CD4-positive, CD25-positive, alpha-beta regulatory T cell (primary cell): ENCODE measurements at regions not wholly inside any gene's neighbourhood (a gene's known extent, or its start where the extent isn't known, plus 50 kb on each side); places are given as distances from the start of the nearest gene placed in this dataset.

Source experiments
- ATAC-seq, 2 donors: fragments of 150-1000 bp; cut with Tn5 transposase; one replicate each; pipeline ENCODE4 v1.10.0; 2021; ENCODE audit warnings: low read depth in 2 of 2, moderate number of reproducible peaks in 2 of 2, moderate library complexity in 1 of 2
- DNase-seq, 3 donors: peaks; one replicate each; pipeline versions ENCODE4 v3.0.0 to v3.0.0-alpha.2; 2012 to 2022; ENCODE audit warnings: mixed read lengths in 1 of 3
- H3K27ac ChIP-seq: one replicate; pipeline ENCODE4 v1.7.0; 2013; ENCODE audit warnings: mild to moderate bottlenecking, low read length; ENCODE audit not compliant: insufficient read depth, poor library complexity, severe bottlenecking
- H3K27me3 ChIP-seq: one replicate; pipeline ENCODE4 v1.7.0; 2013; ENCODE audit warnings: low read length; ENCODE audit not compliant: control insufficient read depth, insufficient read depth
- H3K36me3 ChIP-seq: one replicate; pipeline ENCODE4 v1.7.0; 2013; ENCODE audit warnings: mild to moderate bottlenecking, low read length, moderate library complexity; ENCODE audit not compliant: control insufficient read depth, insufficient read depth
- H3K4me1 ChIP-seq: 2 replicates; pipeline ENCODE4 v1.7.0; 2013; ENCODE audit warnings: mild to moderate bottlenecking, low read length; ENCODE audit not compliant: insufficient read depth, control insufficient read depth, poor library complexity, severe bottlenecking
- H3K4me3 ChIP-seq: one replicate; pipeline ENCODE4 v1.7.0; 2013; ENCODE audit warnings: low read depth, mild to moderate bottlenecking, low read length, moderate library complexity
- H3K9me3 ChIP-seq, 2 experiments: 1 replicate in 1 of 2; 2 replicates in 1 of 2; pipeline ENCODE4 v1.7.0; 2013; ENCODE audit warnings: low read length in 2 of 2, mild to moderate bottlenecking in 1 of 2, moderate library complexity in 1 of 2; ENCODE audit not compliant: control insufficient read depth in 2 of 2
- H3K27ac Mint-ChIP-seq, 3 donors: one replicate each; pipeline ENCODE4 v1.8.0; 2020 to 2022; ENCODE audit warnings: mild to moderate bottlenecking in 3 of 3, mixed read lengths in 3 of 3, moderate library complexity in 2 of 3
- H3K27me3 Mint-ChIP-seq: one replicate; pipeline ENCODE4 v1.8.0; 2022; ENCODE audit warnings: mild to moderate bottlenecking, mixed read lengths
- H3K36me3 Mint-ChIP-seq: one replicate; pipeline ENCODE4 v1.8.0; 2020; ENCODE audit warnings: mixed read lengths
- H3K4me1 Mint-ChIP-seq, 4 donors: one replicate each; pipeline ENCODE4 v1.8.0; 2020 to 2022; ENCODE audit warnings: mixed read lengths in 4 of 4, mild to moderate bottlenecking in 1 of 4
- H3K4me3 Mint-ChIP-seq, 4 donors: one replicate each; pipeline ENCODE4 v1.8.0; 2020 to 2022; ENCODE audit warnings: mild to moderate bottlenecking in 4 of 4, mixed read lengths in 4 of 4, moderate library complexity in 3 of 4
- H3K9me3 Mint-ChIP-seq, 7 donors: one replicate each; pipeline ENCODE4 v1.8.0; 2020 to 2022; ENCODE audit warnings: mixed read lengths in 7 of 7, mild to moderate bottlenecking in 3 of 7, moderate library complexity in 2 of 7

DNA sequence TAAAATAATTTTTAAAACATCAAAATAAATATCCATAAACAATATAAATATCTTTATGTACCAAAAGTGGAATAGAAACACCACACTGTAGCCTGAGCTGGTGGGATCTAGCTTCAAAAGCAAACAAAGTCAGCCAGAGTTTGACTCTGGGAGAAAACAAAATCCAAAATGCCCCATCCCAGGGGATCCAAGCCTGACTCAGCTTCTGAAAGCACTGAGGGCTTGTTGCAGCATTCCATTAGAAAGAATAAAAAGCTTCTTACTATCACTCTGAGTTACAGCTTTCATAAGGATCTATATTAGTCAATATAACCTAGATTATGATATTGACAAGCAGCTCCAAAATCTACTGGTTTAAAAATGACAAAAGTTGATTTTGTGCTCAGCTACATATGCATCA, 149.7 kb upstream of the ANKRD50 start:
- H3K9me3 ChIP-seq, result peaks cover 0 to 6% of the 10 kb centered on the region in 2 experiments
- H3K27ac ChIP-seq, result no peak overlapping the region
- Mint-ChIP-seq H3K27ac (no peak overlapping the region), H3K4me3 (no peak overlapping the region), H3K9me3 (peaks cover 0 to 15% (median 5%) of the 10 kb centered on the region in 7 donors), H3K27me3 (no peaks in the 10 kb centered on the region), H3K4me1 (no peaks in the 10 kb centered on the region), H3K36me3 (no peaks in the 10 kb centered on the region)
- no peaks in the 10 kb centered on the region for H3K36me3 ChIP-seq
- H3K4me3 ChIP-seq, result no peak overlapping the region
- DNase-seq (no peak), ATAC-seq (no peak)
- no peaks in the 10 kb centered on the region for H3K4me1 ChIP-seq
- no peaks in the 10 kb centered on the region for H3K27me3 ChIP-seq

GRCh38 chr4:124861761-124862160, 149.2 kb upstream of the ANKRD50 start:
- Mint-ChIP-seq H3K9me3 (peaks cover 0 to 15% (median 5%) of the 10 kb centered on the region in 7 donors), H3K27ac (no peak overlapping the region), H3K4me1 (no peaks in the 10 kb centered on the region), H3K27me3 (no peaks in the 10 kb centered on the region), H3K36me3 (no peaks in the 10 kb centered on the region), H3K4me3 (no peak overlapping the region)
- no peak overlapping the region for H3K27ac ChIP-seq
- no peaks in the 10 kb centered on the region for H3K36me3 ChIP-seq
- H3K4me3 ChIP-seq, result no peak overlapping the region
- no peaks in the 10 kb centered on the region for H3K4me1 ChIP-seq
- ATAC-seq (no peak), DNase-seq (no peak)
- H3K27me3 ChIP-seq, result no peaks in the 10 kb centered on the region
- peaks cover 0 to 6% of the 10 kb centered on the region in 2 experiments for H3K9me3 ChIP-seq

GRCh38 chr4:124854968-124855367, 142.4 kb upstream of the ANKRD50 start:
- H3K9me3 Mint-ChIP-seq, result peaks cover 0 to 20% (median 5%) of the 10 kb centered on the region in 7 donors
- ATAC-seq, result no peak
- H3K36me3 ChIP-seq, result no peaks in the 10 kb centered on the region

DNA sequence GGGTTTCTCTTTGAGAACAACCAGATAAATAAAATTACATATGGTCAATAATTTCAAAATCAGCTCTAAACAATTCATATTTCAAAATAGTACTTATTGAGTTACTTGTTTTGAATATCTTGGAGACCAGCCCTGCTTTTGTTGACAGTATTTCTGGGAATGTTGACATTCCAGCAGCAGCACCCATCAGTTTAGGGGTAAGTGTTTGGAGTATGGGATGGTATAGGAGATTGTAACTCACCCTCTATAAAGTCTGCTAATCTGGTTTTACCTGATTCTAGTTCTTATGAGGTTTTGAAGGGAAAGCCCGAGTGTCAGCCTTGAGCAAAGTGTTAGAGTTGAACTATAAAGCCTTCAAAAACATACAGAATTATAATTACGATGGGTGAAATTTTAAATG, 139.2 kb upstream of the ANKRD50 start:
- no peaks in the 10 kb centered on the region for H3K4me1 Mint-ChIP-seq
- Histone ChIP-seq H3K36me3 (no peaks in the 10 kb centered on the region), H3K27ac (no peak overlapping the region), H3K4me3 (no peak overlapping the region), H3K9me3 (no peaks in the 10 kb centered on the region), H3K27me3 (no peaks in the 10 kb centered on the region), H3K4me1 (no peaks in the 10 kb centered on the region)
- H3K36me3 Mint-ChIP-seq, result no peaks in the 10 kb centered on the region
- no peak overlapping the region for H3K4me3 Mint-ChIP-seq
- no peak overlapping the region for H3K27ac Mint-ChIP-seq
- DNase-seq, result no peak
- no peaks in the 10 kb centered on the region for H3K27me3 Mint-ChIP-seq
- ATAC-seq, result no peak
- peaks cover 0 to 17% (median 5%) of the 10 kb centered on the region in 7 donors for H3K9me3 Mint-ChIP-seq

More at GRCh38 chr4:124854968-124855367, 142.4 kb upstream of the ANKRD50 start:
- Histone ChIP-seq H3K27ac (no peak overlapping the region), H3K27me3 (no peaks in the 10 kb centered on the region), H3K4me1 (no peaks in the 10 kb centered on the region), H3K4me3 (no peak overlapping the region), H3K9me3 (peaks cover 0 to 6% of the 10 kb centered on the region in 2 experiments)
- H3K4me1 Mint-ChIP-seq, result no peaks in the 10 kb centered on the region
- no peak overlapping the region for H3K27ac Mint-ChIP-seq
- H3K27me3 Mint-ChIP-seq, result no peaks in the 10 kb centered on the region
- no peak overlapping the region for H3K4me3 Mint-ChIP-seq
- no peak for DNase-seq
- no peaks in the 10 kb centered on the region for H3K36me3 Mint-ChIP-seq

DNA sequence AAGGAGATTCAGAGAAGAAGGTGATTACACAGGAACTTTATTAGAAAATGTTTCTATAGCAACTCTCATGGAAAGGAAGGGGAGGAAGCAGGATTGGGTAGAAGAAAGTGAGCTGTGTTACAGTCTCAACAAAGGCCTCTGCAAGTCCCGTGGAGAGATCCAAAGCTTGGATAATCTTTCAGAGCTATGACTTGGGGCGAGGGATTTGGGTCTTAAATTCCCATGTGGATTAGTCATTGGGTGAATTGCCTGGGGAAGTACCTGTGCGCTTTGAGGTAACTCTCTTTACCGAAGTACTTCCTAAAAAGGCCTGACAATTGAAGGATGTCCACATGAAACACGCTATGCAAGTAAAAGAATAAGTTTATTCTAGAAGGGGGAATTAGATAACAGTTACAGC, 133.8 kb upstream of the ANKRD50 start:
- ATAC-seq, result no peak
- no peak for DNase-seq
- Mint-ChIP-seq H3K36me3 (no peaks in the 10 kb centered on the region), H3K9me3 (peaks cover 0 to 19% (median 6%) of the 10 kb centered on the region in 7 donors), H3K4me1 (no peaks in the 10 kb centered on the region), H3K4me3 (no peak overlapping the region), H3K27ac (no peak overlapping the region), H3K27me3 (no peaks in the 10 kb centered on the region)
- Histone ChIP-seq H3K27me3 (no peaks in the 10 kb centered on the region), H3K4me1 (no peaks in the 10 kb centered on the region), H3K9me3 (peaks cover 3 to 5% of the 10 kb centered on the region in 2 experiments), H3K27ac (no peak overlapping the region), H3K4me3 (no peak overlapping the region), H3K36me3 (no peaks in the 10 kb centered on the region)

DNA sequence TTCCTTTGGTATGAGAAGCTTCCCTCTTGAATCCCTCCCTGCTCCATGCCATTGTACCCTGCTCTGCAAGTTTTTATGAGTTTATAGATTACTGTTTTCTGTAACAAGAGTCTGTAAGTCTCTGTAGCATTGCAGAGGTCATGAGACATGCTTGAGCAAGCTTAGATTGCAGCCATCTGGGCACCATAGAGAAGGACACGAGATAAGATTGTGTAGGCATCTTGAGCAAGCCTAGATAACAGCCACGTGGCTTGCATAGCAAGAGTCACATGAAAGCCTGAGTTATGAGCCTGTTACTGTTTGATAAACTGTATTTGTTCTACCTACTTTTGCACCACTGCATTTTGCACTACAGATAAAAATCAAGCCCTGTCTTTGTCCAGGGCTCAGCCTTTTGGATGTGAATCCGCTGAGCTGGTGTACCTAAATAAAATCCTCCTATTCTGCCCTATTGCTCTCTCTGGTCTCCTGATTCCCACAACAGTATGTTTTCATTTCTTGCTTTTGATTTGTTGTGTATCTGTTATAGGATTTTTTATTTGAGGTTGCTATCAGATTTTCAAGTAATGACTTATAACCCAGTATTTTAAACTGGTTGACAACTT, 127.4 kb upstream of the ANKRD50 start:
- H3K27me3 ChIP-seq, result no peaks in the 10 kb centered on the region
- H3K4me3 ChIP-seq, result no peak overlapping the region
- H3K27me3 Mint-ChIP-seq, result no peaks in the 10 kb centered on the region
- no peak overlapping the region for H3K27ac Mint-ChIP-seq
- H3K4me1 Mint-ChIP-seq, result no peaks in the 10 kb centered on the region
- no peak overlapping the region for H3K4me3 Mint-ChIP-seq
- H3K36me3 Mint-ChIP-seq, result no peaks in the 10 kb centered on the region
- H3K27ac ChIP-seq, result no peak overlapping the region
- peaks cover 12 to 17% of the 10 kb centered on the region in 2 experiments for H3K9me3 ChIP-seq
- no peaks in the 10 kb centered on the region for H3K4me1 ChIP-seq
- no peak for DNase-seq
- H3K36me3 ChIP-seq, result no peaks in the 10 kb centered on the region
- peaks cover 2 to 42% (median 14%) of the 10 kb centered on the region in 7 donors for H3K9me3 Mint-ChIP-seq
- no peak for ATAC-seq

DNA sequence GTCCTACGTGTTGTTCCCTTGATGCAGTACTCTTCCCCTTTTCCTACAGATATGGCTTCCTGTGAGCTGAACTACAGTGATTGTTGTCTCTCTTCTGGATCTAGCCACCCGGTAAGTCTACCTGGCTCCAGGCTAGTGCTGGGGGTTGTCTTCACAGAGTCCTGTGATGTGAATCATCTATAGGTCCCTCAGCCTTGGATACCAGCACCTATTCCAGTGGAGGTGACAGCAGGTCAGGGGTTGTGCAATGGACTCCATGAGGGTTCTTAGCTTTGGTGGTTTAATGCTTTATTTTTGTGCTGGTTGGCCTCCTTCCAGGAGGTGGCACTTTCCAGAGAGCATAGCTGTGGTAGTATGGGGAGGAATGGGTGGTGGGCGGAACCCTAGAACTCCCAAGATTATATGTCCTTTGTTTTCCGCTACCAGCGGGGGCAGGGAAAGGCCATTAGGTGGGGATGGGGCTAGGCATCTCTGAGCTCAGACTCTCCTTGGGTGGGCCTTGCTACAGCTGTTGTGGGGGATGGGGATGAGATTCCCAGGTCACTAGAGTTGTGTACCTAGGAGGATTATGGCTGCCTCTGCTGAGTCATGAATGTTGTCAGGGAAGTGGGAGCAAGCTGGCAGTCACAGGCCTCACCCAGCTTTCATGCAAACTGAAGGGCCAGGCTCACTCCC, 121.4 kb upstream of the ANKRD50 start:
- no peaks in the 10 kb centered on the region for H3K4me1 ChIP-seq
- ATAC-seq, result no peak
- H3K27ac ChIP-seq, result no peak overlapping the region
- no peaks in the 10 kb centered on the region for H3K27me3 ChIP-seq
- H3K27ac Mint-ChIP-seq, result no peak overlapping the region
- H3K4me3 ChIP-seq, result no peak overlapping the region
- no peaks in the 10 kb centered on the region for H3K36me3 ChIP-seq
- H3K9me3 ChIP-seq, result peaks cover 3 to 5% of the 10 kb centered on the region in 2 experiments
- H3K9me3 Mint-ChIP-seq, result peaks cover 0 to 27% (median 11%) of the 10 kb centered on the region in 7 donors
- no peaks in the 10 kb centered on the region for H3K4me1 Mint-ChIP-seq
- H3K4me3 Mint-ChIP-seq, result no peak overlapping the region
- H3K36me3 Mint-ChIP-seq, result no peaks in the 10 kb centered on the region
- no peak for DNase-seq
- H3K27me3 Mint-ChIP-seq, result no peaks in the 10 kb centered on the region

GRCh38 chr4:124828382-124828781, 115.8 kb upstream of the ANKRD50 start:
- ATAC-seq (no peak), DNase-seq (no peak)
- Histone ChIP-seq H3K27ac (no peak overlapping the region), H3K27me3 (no peaks in the 10 kb centered on the region), H3K9me3 (no peaks in the 10 kb centered on the region), H3K4me1 (no peaks in the 10 kb centered on the region), H3K4me3 (no peak overlapping the region), H3K36me3 (no peaks in the 10 kb centered on the region)
- H3K4me1 Mint-ChIP-seq, result no peaks in the 10 kb centered on the region
- peaks cover 0 to 9% (median 3%) of the 10 kb centered on the region in 7 donors for H3K9me3 Mint-ChIP-seq
- no peaks in the 10 kb centered on the region for H3K36me3 Mint-ChIP-seq
- no peak overlapping the region for H3K4me3 Mint-ChIP-seq
- H3K27me3 Mint-ChIP-seq, result no peaks in the 10 kb centered on the region
- no peak overlapping the region for H3K27ac Mint-ChIP-seq
